Activated naive CD8-positive, alpha-beta T cell treated with anti-CD3 and anti-CD28 coated beads, Interleukin-2, amount 50 U/mL, for 16 hours (primary cell): ENCODE measurements at regions not wholly inside any gene's neighbourhood (a gene's known extent, or its start where the extent isn't known, plus 50 kb on each side); places are given as distances from the start of the nearest gene placed in this dataset.
"Not testable (repeated sequence)": the region's sequence is repeated elsewhere in the genome, so short reads cannot be mapped to it uniquely, and the experiment has no call there.

Source experiments
- DNase-seq: peaks from one replicate; pipeline ENCODE4 v3.0.0-alpha.2; 2020; ENCODE audit warnings: low read depth, low spot score

GRCh38 chr7:131937868-131938267 is 381.4 kb upstream of the PODXL start:
- DNase-seq: no peak

GRCh38 chr7:131935180-131935579 is 378.8 kb upstream of the PODXL start:
- no peak for DNase-seq

DNA sequence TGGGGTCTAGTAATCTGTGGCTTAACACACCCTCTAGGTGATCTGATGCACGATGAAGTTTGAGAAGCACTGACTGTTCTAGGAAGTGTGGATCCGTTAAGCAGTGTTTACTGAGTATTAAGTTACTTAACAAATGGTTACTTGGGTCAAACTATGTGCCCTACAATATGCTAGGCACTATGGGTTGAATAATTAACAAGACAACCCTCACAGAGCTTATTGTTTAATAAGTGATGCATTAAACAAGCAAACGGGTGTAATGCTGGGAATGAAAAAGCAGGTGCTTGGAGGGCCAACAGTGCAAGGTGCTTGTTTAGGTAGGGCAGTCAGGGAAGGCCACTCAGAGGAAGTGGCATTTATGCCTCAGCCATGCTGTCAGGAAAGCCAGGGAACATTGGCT is 378.0 kb upstream of the PODXL start:
- no peak for DNase-seq

- DNase-seq: no peak
These were observed 377.4 kb upstream of the PODXL start for GRCh38 chr7:131933751-131934289.

DNA sequence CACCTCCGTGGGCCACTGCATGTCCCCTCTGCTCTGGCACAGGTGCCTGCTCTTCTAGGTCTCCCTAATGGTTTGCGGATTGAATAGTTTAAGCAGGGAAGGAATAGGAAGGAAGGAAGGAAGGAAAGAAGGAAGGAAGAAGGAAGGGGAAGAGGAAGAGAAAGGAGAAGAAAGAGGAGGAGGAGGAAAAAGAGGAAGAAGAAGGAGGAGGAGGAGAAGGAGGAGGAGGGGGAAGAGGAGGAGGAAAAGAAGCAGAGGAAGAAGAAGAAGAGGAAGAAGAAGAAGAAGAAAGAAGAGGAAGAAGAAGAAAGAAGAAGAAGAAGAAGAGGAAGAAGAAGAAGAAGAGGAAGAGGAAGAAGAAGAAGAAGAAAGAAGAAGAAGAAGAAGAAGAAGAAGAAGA is 376.8 kb upstream of the PODXL start:
- not testable (repeated sequence) for DNase-seq

- no peak for DNase-seq
These were observed 375.8 kb upstream of the PODXL start for GRCh38 chr7:131932271-131932670.

DNA sequence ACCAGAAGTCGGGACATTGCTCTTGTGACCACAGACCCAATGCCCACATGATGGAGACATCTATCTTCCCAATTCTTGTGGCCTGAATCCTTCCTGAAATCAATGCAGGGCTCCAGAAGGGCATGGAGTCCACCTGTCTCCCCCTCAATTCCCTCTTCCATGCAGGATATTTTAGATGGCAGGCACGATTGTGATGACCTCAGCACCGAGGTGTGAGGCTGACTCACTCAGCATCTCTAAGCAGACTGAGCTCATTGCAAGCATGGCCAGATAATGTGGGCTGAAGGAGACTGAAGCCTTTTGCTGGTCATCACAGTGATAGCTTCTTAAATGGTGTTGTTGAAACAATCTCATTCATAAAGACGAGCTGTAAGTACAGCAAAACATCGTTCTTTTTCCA is 374.9 kb upstream of the PODXL start:
- DNase-seq: no peak

GRCh38 chr7:131929632-131930031 is 373.2 kb upstream of the PODXL start:
- DNase-seq: no peak

- no peak for DNase-seq
These were observed 371.5 kb upstream of the PODXL start for GRCh38 chr7:131927770-131928423.

GRCh38 chr7:131925636-131926035 is 369.2 kb upstream of the PODXL start:
- DNase-seq: no peak

GRCh38 chr7:131924857-131925256 is 368.4 kb upstream of the PODXL start:
- no peak for DNase-seq

GRCh38 chr7:131922948-131923347 is 366.5 kb upstream of the PODXL start:
- not testable (repeated sequence) for DNase-seq

- DNase-seq: no peak
These were observed 364.6 kb upstream of the PODXL start for GRCh38 chr7:131921016-131921415.

DNA sequence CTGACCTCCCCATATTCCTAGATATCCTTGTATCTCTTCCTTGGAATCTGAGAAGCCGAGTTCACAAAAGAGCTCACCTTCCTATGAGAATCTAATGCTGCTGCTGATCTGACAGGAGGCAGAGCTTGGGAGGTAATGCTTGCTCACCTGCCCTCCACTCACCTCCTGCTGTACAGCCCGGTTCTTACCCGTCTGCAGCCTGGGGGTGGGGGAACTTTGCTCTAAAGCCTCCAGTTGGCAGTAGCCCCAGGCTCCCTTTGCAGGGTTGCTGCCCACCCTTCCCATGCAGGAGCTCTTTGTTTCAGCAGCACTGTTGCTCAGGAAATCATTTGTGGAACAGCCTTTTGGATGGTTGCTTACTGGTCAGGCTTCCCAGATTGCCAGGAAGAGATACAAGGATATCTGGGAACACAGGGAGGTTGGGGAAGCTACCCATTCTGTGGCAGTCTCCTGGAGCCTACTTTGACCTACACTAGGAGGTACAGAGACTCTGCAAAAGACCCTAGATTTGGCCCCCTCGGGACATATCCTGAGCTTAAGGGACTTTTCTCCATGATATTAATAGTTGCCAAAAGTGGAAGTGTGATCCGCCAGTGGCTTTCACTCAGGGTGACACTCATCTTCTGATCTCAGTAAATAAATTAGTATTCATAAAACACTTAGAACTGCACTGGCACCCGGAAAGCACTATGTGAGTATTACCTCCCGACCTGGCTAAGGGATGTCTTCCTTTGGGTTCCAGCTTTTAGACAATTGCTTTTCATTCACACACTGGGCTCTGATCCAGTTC is 363.7 kb upstream of the PODXL start:
- no peak for DNase-seq

GRCh38 chr7:131911112-131911511 is 354.7 kb upstream of the PODXL start:
- DNase-seq: no peak

- DNase-seq: no peak
These were observed 352.8 kb upstream of the PODXL start for GRCh38 chr7:131909151-131909768.

DNA sequence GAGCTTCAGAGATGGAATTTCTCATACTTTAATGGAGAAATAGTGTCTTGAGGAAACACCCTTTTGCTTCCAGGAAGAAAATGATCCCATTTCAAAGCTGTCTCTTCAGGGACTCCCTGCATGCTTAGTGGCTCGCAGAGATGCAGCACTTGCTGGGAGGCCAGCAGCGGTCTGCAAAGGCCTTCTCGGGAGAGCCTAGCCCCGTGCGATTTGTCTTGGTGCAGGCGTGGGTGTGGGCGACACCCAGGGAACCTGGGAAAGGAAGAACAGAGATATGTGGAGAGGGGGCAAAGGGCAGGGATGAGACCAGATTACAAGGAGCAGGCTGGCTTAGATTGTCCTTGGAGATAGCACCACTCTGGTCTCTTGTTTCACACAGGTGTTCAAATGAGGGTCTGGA is 352.3 kb upstream of the PODXL start:
- DNase-seq: no peak

GRCh38 chr7:131905471-131905973 is 349.1 kb upstream of the PODXL start:
- no peak for DNase-seq

GRCh38 chr7:131904760-131905327 is 348.4 kb upstream of the PODXL start:
- no peak for DNase-seq

- no peak for DNase-seq
These were observed 346.9 kb upstream of the PODXL start for GRCh38 chr7:131903315-131903714.

- no peak for DNase-seq
These were observed 344.4 kb upstream of the PODXL start for GRCh38 chr7:131900785-131901287.
